Esophagus squamous epithelium (tissue), 4 donors: ENCODE measurements at regions not wholly inside any gene's neighbourhood (a gene's known extent, or its start where the extent isn't known, plus 50 kb on each side); places are given as distances from the start of the nearest gene placed in this dataset.

Experiments
- CTCF ChIP-seq, 6 experiments: fragments of 450-650 bp in 4 of 6; fragments of 200-600 bp in 2 of 6; sonication (generic) in 2 of 6; IDR thresholded peaks; one replicate each; pipeline ENCODE4 v1.5.1; 2016 to 2019; ENCODE audit warnings: antibody characterized with exemption in 6 of 6, mild to moderate bottlenecking in 4 of 6, moderate library complexity in 4 of 6
- POLR2A ChIP-seq, 4 donors: fragments of 450-650 bp; IDR thresholded peaks; one replicate each; pipeline ENCODE4 v1.6.1; 2017; ENCODE audit warnings: antibody characterized with exemption in 4 of 4, mild to moderate bottlenecking in 4 of 4, moderate library complexity in 3 of 4

- TF ChIP-seq POLR2A (IDR thresholded peaks at IDR 0.05) (no peak), CTCF (IDR thresholded peaks at IDR 0.05) (no peak)
Observed at GRCh38 chr4:104615496-104615895, 120.8 kb upstream of the CXXC4 start.
